ENCODE measurements at regions not wholly inside any gene's neighbourhood (a gene's known extent, or its start where the extent isn't known, plus 50 kb on each side); places are given as distances from the start of the nearest gene placed in this dataset.

DNA sequence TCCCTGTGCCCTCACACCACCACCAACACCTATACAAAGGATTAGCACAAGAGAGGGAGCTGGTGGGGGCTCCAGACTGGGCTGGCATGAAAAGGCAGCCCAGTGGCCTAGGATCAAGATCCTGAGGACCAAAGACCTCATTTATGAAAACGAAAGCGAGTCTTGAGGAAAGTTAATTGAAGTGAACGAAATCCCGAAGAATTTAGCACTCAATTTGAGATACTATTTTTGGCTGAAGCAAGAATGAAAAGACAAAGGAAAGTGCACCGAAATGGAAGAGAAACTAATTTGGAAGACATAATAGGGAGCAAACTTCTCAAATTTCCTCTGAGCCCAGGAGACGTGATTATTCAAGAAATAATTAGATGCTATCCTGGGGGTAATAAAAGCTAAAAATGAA is 68.7 kb upstream of the SLC6A11 start:
- no peak overlapping the region for H3K4me3 ChIP-seq (ENCODE audit: low read depth, low read length)
- TF ChIP-seq, protein P1, sequence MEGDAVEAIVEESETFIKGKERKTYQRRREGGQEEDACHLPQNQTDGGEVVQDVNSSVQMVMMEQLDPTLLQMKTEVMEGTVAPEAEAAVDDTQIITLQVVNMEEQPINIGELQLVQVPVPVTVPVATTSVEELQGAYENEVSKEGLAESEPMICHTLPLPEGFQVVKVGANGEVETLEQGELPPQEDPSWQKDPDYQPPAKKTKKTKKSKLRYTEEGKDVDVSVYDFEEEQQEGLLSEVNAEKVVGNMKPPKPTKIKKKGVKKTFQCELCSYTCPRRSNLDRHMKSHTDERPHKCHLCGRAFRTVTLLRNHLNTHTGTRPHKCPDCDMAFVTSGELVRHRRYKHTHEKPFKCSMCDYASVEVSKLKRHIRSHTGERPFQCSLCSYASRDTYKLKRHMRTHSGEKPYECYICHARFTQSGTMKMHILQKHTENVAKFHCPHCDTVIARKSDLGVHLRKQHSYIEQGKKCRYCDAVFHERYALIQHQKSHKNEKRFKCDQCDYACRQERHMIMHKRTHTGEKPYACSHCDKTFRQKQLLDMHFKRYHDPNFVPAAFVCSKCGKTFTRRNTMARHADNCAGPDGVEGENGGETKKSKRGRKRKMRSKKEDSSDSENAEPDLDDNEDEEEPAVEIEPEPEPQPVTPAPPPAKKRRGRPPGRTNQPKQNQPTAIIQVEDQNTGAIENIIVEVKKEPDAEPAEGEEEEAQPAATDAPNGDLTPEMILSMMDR (IDR thresholded peaks at IDR 0.05; ENCODE audit: low read depth, low read length): no peak
- no peak for DNase-seq (ENCODE audit: low read depth, low spot score)
- in situ Hi-C loops (cut with HindIII; ENCODE audit: low sequenced_read_pairs): no loop called here

DNA sequence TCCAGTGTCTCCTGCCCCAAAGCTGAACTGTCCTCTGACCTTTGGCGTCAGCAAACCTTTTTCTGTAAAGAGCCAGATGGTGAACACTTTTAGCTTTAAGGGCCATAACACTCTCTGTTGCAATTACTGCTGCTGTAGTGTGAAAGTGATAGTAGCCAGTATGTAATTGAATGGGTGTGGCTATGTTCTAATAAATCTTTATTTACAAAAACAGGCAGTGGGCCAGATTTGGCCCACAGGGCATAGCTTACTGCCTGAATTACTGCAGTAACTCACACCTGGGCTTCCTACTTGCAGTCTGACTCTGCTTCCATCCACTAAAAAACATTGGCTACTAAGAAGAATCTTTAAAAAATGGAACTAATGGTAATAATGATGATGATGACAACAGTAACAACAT is 68.0 kb upstream of the SLC6A11 start:
- H3K4me3 ChIP-seq (ENCODE audit: low read depth, low read length): no peak overlapping the region
- no peak for DNase-seq (ENCODE audit: low read depth, low spot score)
- in situ Hi-C loops (cut with HindIII; ENCODE audit: low sequenced_read_pairs): no loop called here
- TF ChIP-seq, protein P1 (IDR thresholded peaks at IDR 0.05; ENCODE audit: low read depth, low read length): no peak

DNA sequence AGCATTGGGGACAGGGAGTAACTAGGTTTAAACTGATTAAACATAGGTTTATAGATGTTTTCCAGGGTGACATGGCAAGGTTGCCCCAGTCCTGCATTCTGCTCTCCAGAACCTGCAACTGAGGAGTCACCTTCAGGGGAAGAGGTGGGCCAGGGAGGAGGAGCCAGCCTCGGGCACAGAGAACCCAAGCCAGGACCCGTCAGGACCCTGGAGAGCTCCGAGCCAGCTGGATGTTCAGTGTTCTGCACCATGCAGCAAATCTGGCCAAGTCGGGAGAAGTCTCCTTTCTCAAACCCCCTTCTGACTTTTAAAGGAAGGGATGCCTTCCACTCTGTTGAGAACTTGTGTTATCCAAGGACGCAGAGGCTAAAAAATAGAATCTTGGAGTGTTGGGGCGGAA is 62.1 kb upstream of the SLC6A11 start:
- in situ Hi-C loops (cut with HindIII; ENCODE audit: low sequenced_read_pairs): no loop called here
- H3K4me3 ChIP-seq (ENCODE audit: low read depth, low read length): no peak overlapping the region
- TF ChIP-seq, protein P1 (IDR thresholded peaks at IDR 0.05; ENCODE audit: low read depth, low read length): no peak
- DNase-seq (ENCODE audit: low read depth, low spot score): peak; percentile 31

DNA sequence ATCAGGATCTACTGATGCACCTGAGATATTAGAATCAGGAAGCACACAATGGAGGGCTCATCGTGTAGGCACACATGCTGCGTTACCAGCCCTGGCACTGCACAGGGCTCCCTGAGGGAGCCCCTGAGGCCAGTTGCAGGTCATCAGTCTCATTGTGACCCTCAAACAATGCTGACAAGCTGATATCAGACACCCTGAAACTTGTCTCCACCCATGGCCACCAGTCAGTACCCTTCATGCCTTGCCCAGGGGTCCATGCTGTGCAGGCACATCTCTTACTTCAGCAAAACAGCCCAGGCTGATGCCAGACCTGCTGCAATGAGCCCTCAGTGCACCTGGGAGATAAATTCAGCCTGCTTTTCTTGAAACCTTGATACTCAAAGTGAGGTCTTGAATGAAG is 59.5 kb upstream of the SLC6A11 start:
- no peak overlapping the region for H3K4me3 ChIP-seq (ENCODE audit: low read depth, low read length)
- in situ Hi-C loops (cut with HindIII; ENCODE audit: low sequenced_read_pairs): no loop called here
- no peak for DNase-seq (ENCODE audit: low read depth, low spot score)
- TF ChIP-seq, protein P1 (IDR thresholded peaks at IDR 0.05; ENCODE audit: low read depth, low read length): no peak

DNA sequence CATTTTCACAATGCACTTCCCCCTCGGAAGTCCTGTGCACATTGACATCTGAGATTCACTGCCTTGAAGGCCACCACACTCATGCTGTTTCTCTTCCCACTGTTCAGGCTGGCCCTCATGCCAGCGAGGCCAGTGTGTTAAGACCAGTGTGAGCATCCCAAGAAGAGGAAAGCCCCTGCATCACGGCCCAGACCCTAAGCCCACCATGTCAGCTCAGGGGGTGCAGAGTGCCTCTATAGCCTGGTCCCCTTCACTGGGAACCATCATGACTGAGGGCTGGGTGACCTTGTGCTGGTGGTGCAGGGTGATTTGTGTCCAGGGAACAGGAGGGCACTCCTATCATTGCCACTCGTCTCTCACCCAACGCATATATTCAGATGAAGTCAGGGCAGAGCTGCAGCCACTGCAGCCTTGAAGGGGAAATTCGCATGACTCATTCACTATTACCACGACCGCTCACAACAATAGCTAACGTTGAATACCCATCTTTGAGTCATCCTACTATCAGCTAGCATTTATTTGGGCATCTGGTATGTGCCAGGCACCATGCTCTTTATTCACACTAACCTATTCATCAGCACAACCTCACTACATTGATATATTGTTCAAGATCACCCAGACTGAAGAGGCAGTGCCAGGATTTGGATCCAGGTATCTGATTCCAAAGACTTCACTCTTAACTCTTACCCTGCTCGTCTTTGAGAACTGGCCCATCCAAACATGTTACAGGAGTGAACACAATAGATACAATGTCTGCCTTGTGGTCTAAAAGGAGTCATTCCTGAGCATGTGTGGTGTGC is 58.8 kb upstream of the SLC6A11 start:
- peak; percentile 12 for DNase-seq (ENCODE audit: low read depth, low spot score)
- no peak overlapping the region for H3K4me3 ChIP-seq (ENCODE audit: low read depth, low read length)
- TF ChIP-seq, protein P1 (IDR thresholded peaks at IDR 0.05; ENCODE audit: low read depth, low read length): no peak
- in situ Hi-C loops (cut with HindIII; ENCODE audit: low sequenced_read_pairs): no loop called here

DNA sequence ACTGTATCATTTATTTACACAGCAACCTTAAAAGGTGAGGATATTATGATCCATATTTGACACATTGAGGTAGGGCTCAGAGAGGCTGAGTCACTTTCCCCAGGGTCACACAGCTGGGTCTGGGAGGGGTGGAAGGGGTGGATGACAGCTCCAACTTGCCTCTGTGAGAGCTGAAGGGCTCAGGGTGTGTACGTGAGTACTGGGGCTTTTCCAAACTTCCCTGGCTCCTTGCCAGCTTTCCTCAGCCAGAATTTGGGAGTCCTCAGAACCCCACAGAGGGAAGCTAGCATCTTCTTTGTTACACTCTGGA is 58.3 kb upstream of the SLC6A11 start:
- in situ Hi-C loops (cut with HindIII; ENCODE audit: low sequenced_read_pairs): no loop called here

More for the DNA sequence above, 58.3 kb upstream of the SLC6A11 start:
- H3K4me3 ChIP-seq (ENCODE audit: low read depth, low read length): no peak overlapping the region
- DNase-seq (ENCODE audit: low read depth, low spot score): no peak
- TF ChIP-seq, protein P1 (IDR thresholded peaks at IDR 0.05; ENCODE audit: low read depth, low read length): no peak
